A673 (cell line): ENCODE measurements at regions not wholly inside any gene's neighbourhood (a gene's known extent, or its start where the extent isn't known, plus 50 kb on each side); places are given as distances from the start of the nearest gene placed in this dataset.
A peak's percentile ranks its signal among the peaks of the same experiment; 100 is the strongest.

Experiments used
- BruUV-seq: library from RNA; stranded (reverse); fragments of 400-500 nt; replicated peaks from 2 replicates; lab custom pipeline; 2021; lab: Mats Ljungman, UMichigan
- CTCF ChIA-PET: fragments of 300-600 bp; sonication (Branson Sonifier 250); formaldehyde crosslinking; loops from one replicate; lab custom pipeline; 2022; ENCODE audit warnings: antibody characterized with exemption; lab: Charles Lee
- POLR2A ChIA-PET: fragments of 300-600 bp; sonication (Branson Sonifier 250); formaldehyde crosslinking; loops from one replicate; lab custom pipeline; 2022; ENCODE audit warnings: antibody characterized with exemption; ENCODE audit not compliant: low non-redundant PET; lab: Charles Lee
- DNase-seq: peaks from one replicate; pipeline ENCODE4 v3.0.0-alpha.2; 2015; ENCODE audit warnings: low spot score
- H3K27ac ChIP-seq: fragments of 200-600 bp; sonication (generic); 2 replicates; pipeline ENCODE4 v1.5.1; 2016; ENCODE audit warnings: mixed run types, low read depth, mild to moderate bottlenecking, mixed read lengths, antibody characterized with exemption, low read length; ENCODE audit not compliant: poor library complexity, severe bottlenecking
- H3K27me3 ChIP-seq: fragments of 200-600 bp; sonication (generic); replicated peaks from 2 replicates; pipeline ENCODE4 v1.6.1; 2017; ENCODE audit warnings: mixed run types, low read depth, mild to moderate bottlenecking, mixed read lengths, antibody characterized with exemption, low read length; ENCODE audit not compliant: insufficient read depth, poor library complexity
- H3K36me3 ChIP-seq: fragments of 200-600 bp; sonication (generic); 2 replicates; pipeline ENCODE4 v1.6.1; 2016; ENCODE audit warnings: mixed run types, mild to moderate bottlenecking, mixed read lengths, antibody characterized with exemption, low read length; ENCODE audit not compliant: insufficient read depth, poor library complexity, severe bottlenecking
- H3K4me1 ChIP-seq: fragments of 200-600 bp; sonication (generic); 2 replicates; pipeline ENCODE4 v1.6.1; 2017; ENCODE audit warnings: mixed run types, mild to moderate bottlenecking, mixed read lengths, antibody characterized with exemption, low read length; ENCODE audit not compliant: insufficient read depth, poor library complexity, severe bottlenecking
- H3K4me3 ChIP-seq: fragments of 200-600 bp; sonication (generic); 2 replicates; pipeline ENCODE4 v1.5.1; 2016; ENCODE audit warnings: low read depth, mixed run types, mild to moderate bottlenecking, mixed read lengths, low read length; ENCODE audit not compliant: poor library complexity, severe bottlenecking
- H3K9me3 ChIP-seq: fragments of 200-600 bp; sonication (generic); 2 replicates; pipeline ENCODE4 v1.6.1; 2016; ENCODE audit warnings: mixed run types, low read depth, mild to moderate bottlenecking, mixed read lengths, antibody characterized with exemption, low read length; ENCODE audit not compliant: poor library complexity, severe bottlenecking
- EZH2 ChIP-seq: fragments of 200-600 bp; sonication (generic); IDR thresholded peaks from 2 replicates; pipeline ENCODE4 v1.6.1; 2017; ENCODE audit warnings: borderline replicate concordance, low read depth, mild to moderate bottlenecking, mixed read lengths, antibody characterized with exemption, low read length; ENCODE audit not compliant: poor library complexity, severe bottlenecking
- intact Hi-C: fragments of 100-400 bp; cut with micrococcal nuclease; formaldehyde crosslinking; loops from one replicate; pipeline ENCODE4 v1.10.0; 2022; ENCODE audit not compliant: unreplicated experiment
- TF ChIP-seq, protein P1 (sequence below): fragments of 300-800, 200-600 bp; sonication (generic); conservative IDR thresholded peaks from 2 replicates; pipeline ENCODE4 v1.5.1; 2017; ENCODE audit warnings: low read depth, mild to moderate bottlenecking, antibody characterized with exemption, low read length, moderate library complexity, mixed read lengths

- intact Hi-C loops = no loop called here
- POLR2A ChIA-PET = no interaction called here
- no TSS peak for BruUV-seq
- Histone ChIP-seq H3K4me1 (peaks cover 31% of the 10 kb centered on the region), H3K4me3 (no peak overlapping the region), H3K27me3 (no peaks in the 10 kb centered on the region), H3K36me3 (no peaks in the 10 kb centered on the region), H3K9me3 (no peaks in the 10 kb centered on the region), H3K27ac (no peak overlapping the region)
- no peak for DNase-seq
- CTCF ChIA-PET = no interaction called here
- TF ChIP-seq EZH2 = no peak
- TF ChIP-seq, protein P1, sequence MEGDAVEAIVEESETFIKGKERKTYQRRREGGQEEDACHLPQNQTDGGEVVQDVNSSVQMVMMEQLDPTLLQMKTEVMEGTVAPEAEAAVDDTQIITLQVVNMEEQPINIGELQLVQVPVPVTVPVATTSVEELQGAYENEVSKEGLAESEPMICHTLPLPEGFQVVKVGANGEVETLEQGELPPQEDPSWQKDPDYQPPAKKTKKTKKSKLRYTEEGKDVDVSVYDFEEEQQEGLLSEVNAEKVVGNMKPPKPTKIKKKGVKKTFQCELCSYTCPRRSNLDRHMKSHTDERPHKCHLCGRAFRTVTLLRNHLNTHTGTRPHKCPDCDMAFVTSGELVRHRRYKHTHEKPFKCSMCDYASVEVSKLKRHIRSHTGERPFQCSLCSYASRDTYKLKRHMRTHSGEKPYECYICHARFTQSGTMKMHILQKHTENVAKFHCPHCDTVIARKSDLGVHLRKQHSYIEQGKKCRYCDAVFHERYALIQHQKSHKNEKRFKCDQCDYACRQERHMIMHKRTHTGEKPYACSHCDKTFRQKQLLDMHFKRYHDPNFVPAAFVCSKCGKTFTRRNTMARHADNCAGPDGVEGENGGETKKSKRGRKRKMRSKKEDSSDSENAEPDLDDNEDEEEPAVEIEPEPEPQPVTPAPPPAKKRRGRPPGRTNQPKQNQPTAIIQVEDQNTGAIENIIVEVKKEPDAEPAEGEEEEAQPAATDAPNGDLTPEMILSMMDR = no peak
Observed at GRCh38 chr12:75827061-75827460, 204.5 kb downstream of the PHLDA1 start.

DNA sequence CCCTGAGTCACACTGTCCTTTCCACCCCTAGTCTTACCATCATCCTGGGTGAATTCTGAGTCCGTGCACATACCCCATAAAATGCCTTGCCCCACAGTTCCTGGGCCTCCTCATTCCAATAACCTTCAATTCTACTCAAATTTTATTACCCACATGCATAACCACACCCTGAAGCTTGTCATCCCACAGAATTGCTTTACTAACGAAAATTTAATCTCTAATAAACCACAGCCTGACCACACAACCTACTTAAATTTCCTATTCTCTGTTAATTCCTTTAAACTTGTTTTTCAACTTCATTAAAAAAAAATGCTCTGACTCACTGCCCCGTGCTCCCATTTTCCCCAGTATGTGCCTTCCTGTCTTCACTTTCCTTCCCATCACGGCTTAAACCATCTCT is 205.9 kb downstream of the PHLDA1 start:
- peak; percentile 28 for DNase-seq
- Histone ChIP-seq H3K27ac (no peak overlapping the region), H3K4me3 (no peak overlapping the region), H3K36me3 (no peaks in the 10 kb centered on the region), H3K4me1 (peaks cover 26% of the 10 kb centered on the region), H3K9me3 (no peaks in the 10 kb centered on the region), H3K27me3 (no peaks in the 10 kb centered on the region)
- ChIA-PET POLR2A (no interaction called here), CTCF (no interaction called here)
- TF ChIP-seq, protein P1 = no peak
- no peak for TF ChIP-seq EZH2
- BruUV-seq = no TSS peak
- intact Hi-C loops = no loop called here

DNA sequence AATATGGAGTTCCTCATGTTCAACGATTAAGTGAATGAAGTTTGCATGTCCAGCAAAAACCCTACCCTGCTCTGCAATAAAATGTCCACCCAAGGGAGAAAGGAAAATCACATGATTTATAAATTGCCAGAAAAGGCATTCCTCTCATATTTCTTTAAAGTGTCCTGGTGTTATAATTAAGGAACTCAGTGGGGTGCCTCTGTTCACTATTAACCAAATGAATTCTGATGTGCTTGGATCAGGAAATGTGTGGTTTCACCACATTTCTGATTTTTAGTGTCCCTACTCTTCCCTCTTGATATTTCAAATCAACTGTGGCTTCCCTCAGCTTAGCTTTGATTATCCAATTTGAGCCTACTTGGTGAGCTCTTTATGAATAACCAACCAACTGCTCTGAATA is 208.1 kb downstream of the PHLDA1 start:
- ChIA-PET CTCF (no interaction called here), POLR2A (interaction anchor here (0.6 kb wide), 1 partner anchor 122 kb away, joined by 3 read pairs; no protein-coding TSS in a partner anchor)
- TF ChIP-seq, protein P1 = no peak
- TF ChIP-seq EZH2 = no peak
- no peaks in the 10 kb centered on the region for H3K9me3 ChIP-seq
- H3K4me3 ChIP-seq = no peak overlapping the region
- no peaks in the 10 kb centered on the region for H3K27me3 ChIP-seq
- BruUV-seq = no TSS peak
- intact Hi-C loops = loop anchor here (2.0 kb wide), 1 partner anchor 207 kb away; the partner anchor contains the start of gene PHLDA1
- no peak overlapping the region for H3K27ac ChIP-seq
- H3K36me3 ChIP-seq = no peaks in the 10 kb centered on the region
- H3K4me1 ChIP-seq = peaks cover 26% of the 10 kb centered on the region
- peak; percentile 92 for DNase-seq
